DND-41 (cell line): ENCODE measurements at regions not wholly inside any gene's neighbourhood (a gene's known extent, or its start where the extent isn't known, plus 50 kb on each side); places are given as distances from the start of the nearest gene placed in this dataset.

Experiments used
- ATAC-seq: fragments of 200-7000 bp; cut with Tn5 transposase; 3 replicates; pipeline ENCODE4 v1.9.1; 2021; ENCODE audit warnings: low read depth; ENCODE audit not compliant: insufficient read depth
- DNase-seq: peaks from one replicate; pipeline ENCODE4 v3.0.0-alpha.2; 2020
- H2AFZ ChIP-seq: 2 replicates; pipeline ENCODE4 v1.6.0; 2012; ENCODE audit warnings: low read depth, low read length
- H3K27ac ChIP-seq: 2 replicates; pipeline ENCODE4 v1.5.1; 2012; ENCODE audit warnings: low read length, inconsistent platforms
- H3K27me3 ChIP-seq: fragments of 200-600 bp; sonication (generic); 2 replicates; pipeline ENCODE4 v1.6.0; 2012; ENCODE audit warnings: low read length, mild to moderate bottlenecking, inconsistent platforms; ENCODE audit not compliant: insufficient read depth, poor library complexity
- H3K36me3 ChIP-seq: 2 replicates; pipeline ENCODE4 v1.5.1; 2012; ENCODE audit warnings: low read length, inconsistent platforms; ENCODE audit not compliant: insufficient read depth
- H3K4me1 ChIP-seq: 2 replicates; pipeline ENCODE4 v1.5.1; 2012; ENCODE audit warnings: mild to moderate bottlenecking, low read length; ENCODE audit not compliant: insufficient read depth
- H3K4me2 ChIP-seq: 2 replicates; pipeline ENCODE4 v1.6.0; 2012; ENCODE audit warnings: mild to moderate bottlenecking, moderate library complexity, low read length, inconsistent platforms; ENCODE audit not compliant: insufficient read depth
- H3K4me3 ChIP-seq, 2 experiments: fragments of 200-600 bp in 1 of 2; shearing (Covaris generic) in 1 of 2; 2 replicates each; pipeline ENCODE4 v1.5.1; 2012 to 2016; ENCODE audit warnings: inconsistent platforms in 2 of 2, low read length in 2 of 2, mild to moderate bottlenecking in 2 of 2, low read depth in 1 of 2, moderate library complexity in 1 of 2
- H3K79me2 ChIP-seq: 2 replicates; pipeline ENCODE4 v1.6.0; 2012; ENCODE audit warnings: low read length, inconsistent platforms; ENCODE audit not compliant: insufficient read depth
- H3K9ac ChIP-seq: 2 replicates; pipeline ENCODE4 v1.6.0; 2012; ENCODE audit warnings: low read depth, mild to moderate bottlenecking, inconsistent platforms, low read length, moderate library complexity
- H3K9me3 ChIP-seq: 2 replicates; pipeline ENCODE4 v1.5.1; 2012; ENCODE audit warnings: low read length, moderate library complexity, mild to moderate bottlenecking, inconsistent platforms; ENCODE audit not compliant: insufficient read depth, severe bottlenecking
- H4K20me1 ChIP-seq: 2 replicates; pipeline ENCODE4 v1.6.0; 2012; ENCODE audit warnings: low read length; ENCODE audit not compliant: insufficient read depth
- EZH2 ChIP-seq: IDR thresholded peaks from 3 replicates; pipeline ENCODE4 v1.6.1; 2012; ENCODE audit warnings: borderline replicate concordance, low read depth, mild to moderate bottlenecking, moderate library complexity, low read length, inconsistent platforms; ENCODE audit not compliant: severe bottlenecking
- TF ChIP-seq, protein P1 (sequence below): IDR thresholded peaks from 2 replicates; pipeline ENCODE4 v1.5.1; 2012; ENCODE audit warnings: borderline replicate concordance, low read length, moderate library complexity, mild to moderate bottlenecking; ENCODE audit not compliant: poor library complexity, severe bottlenecking; ENCODE audit errors: extremely low read depth

DNA sequence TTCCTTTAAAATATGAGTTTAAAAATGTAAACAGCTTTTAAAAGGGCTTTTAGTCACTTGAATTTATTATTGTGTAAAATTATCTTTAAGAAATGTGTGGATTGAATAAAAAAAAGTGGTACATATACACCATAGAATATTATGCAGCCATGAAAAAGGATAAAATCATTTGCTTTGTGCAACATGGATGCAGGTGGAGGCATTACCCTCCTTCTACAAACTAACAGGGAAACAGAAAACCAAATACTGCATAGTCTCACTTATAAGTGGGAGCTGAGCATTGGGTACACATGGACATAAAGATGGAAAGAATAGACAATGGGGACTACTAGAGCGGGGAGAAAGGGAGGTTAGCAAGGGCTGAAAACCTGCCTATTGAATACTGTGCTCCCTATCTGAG, 999.3 kb downstream of the SLITRK5 start:
- ATAC-seq: no peak
- DNase-seq: no peak
- no peak overlapping the region for H3K4me2 ChIP-seq

DNA sequence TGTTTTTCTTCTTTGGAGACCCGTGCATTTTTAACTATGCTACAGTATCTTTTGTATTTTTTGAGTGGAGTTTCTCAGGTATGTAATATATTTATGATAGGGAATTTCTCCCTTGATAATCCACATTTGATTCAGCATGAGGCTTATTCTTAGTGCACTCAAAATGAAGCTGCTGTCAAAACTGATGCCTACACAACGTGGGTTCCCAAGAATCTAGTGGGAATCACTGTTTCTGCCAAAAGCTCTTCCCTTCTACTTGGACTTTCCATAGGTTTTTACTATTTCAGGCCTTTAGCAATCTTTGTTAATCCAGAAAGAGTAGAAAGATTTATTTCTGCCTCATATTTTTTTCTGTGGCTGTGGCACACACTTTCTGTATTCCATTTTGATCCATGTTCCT, 1003.7 kb downstream of the SLITRK5 start:
- DNase-seq: no peak
- no peaks in the 10 kb centered on the region for H3K9me3 ChIP-seq
- no peak overlapping the region for H3K9ac ChIP-seq
- H2AFZ ChIP-seq: no peak overlapping the region
- H4K20me1 ChIP-seq: no peaks in the 10 kb centered on the region
- no peaks in the 10 kb centered on the region for H3K79me2 ChIP-seq
- no peak for TF ChIP-seq EZH2
- TF ChIP-seq, protein P1, sequence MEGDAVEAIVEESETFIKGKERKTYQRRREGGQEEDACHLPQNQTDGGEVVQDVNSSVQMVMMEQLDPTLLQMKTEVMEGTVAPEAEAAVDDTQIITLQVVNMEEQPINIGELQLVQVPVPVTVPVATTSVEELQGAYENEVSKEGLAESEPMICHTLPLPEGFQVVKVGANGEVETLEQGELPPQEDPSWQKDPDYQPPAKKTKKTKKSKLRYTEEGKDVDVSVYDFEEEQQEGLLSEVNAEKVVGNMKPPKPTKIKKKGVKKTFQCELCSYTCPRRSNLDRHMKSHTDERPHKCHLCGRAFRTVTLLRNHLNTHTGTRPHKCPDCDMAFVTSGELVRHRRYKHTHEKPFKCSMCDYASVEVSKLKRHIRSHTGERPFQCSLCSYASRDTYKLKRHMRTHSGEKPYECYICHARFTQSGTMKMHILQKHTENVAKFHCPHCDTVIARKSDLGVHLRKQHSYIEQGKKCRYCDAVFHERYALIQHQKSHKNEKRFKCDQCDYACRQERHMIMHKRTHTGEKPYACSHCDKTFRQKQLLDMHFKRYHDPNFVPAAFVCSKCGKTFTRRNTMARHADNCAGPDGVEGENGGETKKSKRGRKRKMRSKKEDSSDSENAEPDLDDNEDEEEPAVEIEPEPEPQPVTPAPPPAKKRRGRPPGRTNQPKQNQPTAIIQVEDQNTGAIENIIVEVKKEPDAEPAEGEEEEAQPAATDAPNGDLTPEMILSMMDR: no peak
- H3K27me3 ChIP-seq: no peaks in the 10 kb centered on the region
- no peaks in the 10 kb centered on the region for H3K36me3 ChIP-seq
- no peak overlapping the region for H3K4me3 ChIP-seq
- no peaks in the 10 kb centered on the region for H3K4me1 ChIP-seq
- no peak for ATAC-seq
- H3K27ac ChIP-seq: no peak overlapping the region
- no peak overlapping the region for H3K4me2 ChIP-seq

More for the DNA sequence above, 999.3 kb downstream of the SLITRK5 start:
- H3K4me3 ChIP-seq: no peak overlapping the region
- no peaks in the 10 kb centered on the region for H3K27me3 ChIP-seq
- TF ChIP-seq EZH2: no peak
- TF ChIP-seq, protein P1: no peak
- H2AFZ ChIP-seq: no peak overlapping the region
- H3K79me2 ChIP-seq: no peaks in the 10 kb centered on the region
- no peak overlapping the region for H3K9ac ChIP-seq
- no peaks in the 10 kb centered on the region for H4K20me1 ChIP-seq
- no peaks in the 10 kb centered on the region for H3K4me1 ChIP-seq
- no peaks in the 10 kb centered on the region for H3K36me3 ChIP-seq
- H3K9me3 ChIP-seq: no peaks in the 10 kb centered on the region
- no peak overlapping the region for H3K27ac ChIP-seq

DNA sequence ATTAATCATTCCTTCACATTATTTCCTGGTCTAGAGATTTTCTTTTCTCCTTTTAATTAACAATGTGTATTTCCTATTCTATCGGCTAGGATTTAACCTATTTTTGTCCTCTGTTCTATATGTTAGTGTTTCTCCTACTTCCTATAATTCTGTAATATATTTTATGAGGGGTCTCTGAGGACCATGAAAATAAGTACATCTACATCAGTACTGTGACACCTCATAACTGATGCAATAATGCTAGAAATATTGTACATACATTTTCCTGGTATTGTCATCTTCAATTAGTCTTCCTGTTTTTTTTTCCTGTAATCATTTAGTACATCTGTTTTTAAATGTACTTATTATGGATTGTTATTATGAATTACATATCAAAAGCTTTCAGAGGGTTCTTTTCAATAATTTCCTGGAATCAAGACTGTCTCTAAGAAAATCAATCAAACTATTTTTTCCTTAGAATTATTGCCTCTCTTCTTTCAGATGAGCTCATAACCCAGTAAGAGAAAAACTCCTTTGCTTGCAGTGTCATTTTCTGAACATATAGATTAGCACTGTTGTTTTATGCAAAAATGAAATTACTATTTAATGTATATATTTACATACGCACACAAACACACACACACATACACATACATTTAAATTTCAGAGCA, 1004.3 kb downstream of the SLITRK5 start:
- Histone ChIP-seq H3K4me1 (no peaks in the 10 kb centered on the region), H3K9me3 (no peaks in the 10 kb centered on the region), H4K20me1 (no peaks in the 10 kb centered on the region), H3K27ac (no peak overlapping the region), H3K27me3 (no peaks in the 10 kb centered on the region), H3K4me3 (no peak overlapping the region), H3K9ac (no peak overlapping the region), H2AFZ (no peak overlapping the region), H3K79me2 (no peaks in the 10 kb centered on the region), H3K36me3 (no peaks in the 10 kb centered on the region), H3K4me2 (no peak overlapping the region)
- DNase-seq (no peak), ATAC-seq (no peak)
- TF ChIP-seq, protein P1: no peak
- no peak for TF ChIP-seq EZH2
